Breast epithelium (tissue), 3 donors: ENCODE measurements at regions not wholly inside any gene's neighbourhood (a gene's known extent, or its start where the extent isn't known, plus 50 kb on each side); places are given as distances from the start of the nearest gene placed in this dataset.

ENCODE experiments used
- POLR2A ChIP-seq: fragments of 450-650 bp; IDR thresholded peaks from one replicate; pipeline ENCODE4 v1.6.1; 2016; ENCODE audit warnings: antibody characterized with exemption, mild to moderate bottlenecking, moderate library complexity
- POLR2AphosphoS5 ChIP-seq, 3 donors: sonication (generic); formaldehyde crosslinking; IDR thresholded peaks; one replicate each; pipeline ENCODE4 v1.6.1; 2017; ENCODE audit warnings: antibody characterized with exemption in 3 of 3
- TF ChIP-seq, protein P1 (sequence below), 3 donors: fragments of 450-650 bp; IDR thresholded peaks; one replicate each; pipeline ENCODE4 v1.5.1; 2016 to 2017; ENCODE audit warnings: antibody characterized with exemption in 3 of 3, mild to moderate bottlenecking in 3 of 3, moderate library complexity in 3 of 3

DNA sequence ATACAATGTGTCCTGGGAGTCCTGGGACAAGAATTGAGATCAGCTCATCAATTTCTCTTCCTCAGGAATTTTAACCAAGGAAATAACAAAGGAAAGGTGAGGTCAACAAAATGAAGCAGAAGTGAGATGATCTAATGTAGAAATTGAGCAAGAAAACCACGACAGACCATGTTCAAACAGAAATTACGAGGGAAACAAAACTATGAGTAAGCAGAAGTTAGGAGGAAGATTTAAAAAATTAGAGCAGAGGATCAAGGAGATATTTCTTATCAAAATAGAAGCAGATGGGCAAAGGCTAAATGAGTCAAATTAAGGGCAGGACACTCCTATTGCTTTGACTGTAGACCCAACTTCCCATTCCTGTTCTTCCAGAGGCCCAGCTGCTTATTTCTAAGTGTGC is 97.4 kb downstream of the HINT1 start:
- no peak for TF ChIP-seq POLR2A
- TF ChIP-seq, protein P1, sequence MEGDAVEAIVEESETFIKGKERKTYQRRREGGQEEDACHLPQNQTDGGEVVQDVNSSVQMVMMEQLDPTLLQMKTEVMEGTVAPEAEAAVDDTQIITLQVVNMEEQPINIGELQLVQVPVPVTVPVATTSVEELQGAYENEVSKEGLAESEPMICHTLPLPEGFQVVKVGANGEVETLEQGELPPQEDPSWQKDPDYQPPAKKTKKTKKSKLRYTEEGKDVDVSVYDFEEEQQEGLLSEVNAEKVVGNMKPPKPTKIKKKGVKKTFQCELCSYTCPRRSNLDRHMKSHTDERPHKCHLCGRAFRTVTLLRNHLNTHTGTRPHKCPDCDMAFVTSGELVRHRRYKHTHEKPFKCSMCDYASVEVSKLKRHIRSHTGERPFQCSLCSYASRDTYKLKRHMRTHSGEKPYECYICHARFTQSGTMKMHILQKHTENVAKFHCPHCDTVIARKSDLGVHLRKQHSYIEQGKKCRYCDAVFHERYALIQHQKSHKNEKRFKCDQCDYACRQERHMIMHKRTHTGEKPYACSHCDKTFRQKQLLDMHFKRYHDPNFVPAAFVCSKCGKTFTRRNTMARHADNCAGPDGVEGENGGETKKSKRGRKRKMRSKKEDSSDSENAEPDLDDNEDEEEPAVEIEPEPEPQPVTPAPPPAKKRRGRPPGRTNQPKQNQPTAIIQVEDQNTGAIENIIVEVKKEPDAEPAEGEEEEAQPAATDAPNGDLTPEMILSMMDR (IDR thresholded peaks at IDR 0.05), result no peak
- TF ChIP-seq POLR2AphosphoS5 (IDR thresholded peaks at IDR 0.05), result no peak
